SK-N-SH (cell line): ENCODE measurements at regions not wholly inside any gene's neighbourhood (a gene's known extent, or its start where the extent isn't known, plus 50 kb on each side); places are given as distances from the start of the nearest gene placed in this dataset.

ENCODE experiments used
- CTCF ChIA-PET: fragments of 300-600, 350-600 bp; formaldehyde crosslinking; extraction: SDS; loops from one replicate; lab custom pipeline; 2021; lab: Yijun Ruan, JAX
- POLR2A ChIA-PET: fragments of 350-600 bp; sonication (Branson Sonifier 250); formaldehyde crosslinking; extraction: SDS; loops from one replicate; lab custom pipeline; 2020; ENCODE audit warnings: antibody characterized with exemption, inconsistent platforms; lab: Yijun Ruan, JAX
- DNase-seq: peaks from one replicate; pipeline ENCODE4 v3.0.0; 2012
- H2AFZ ChIP-seq: fragments of 200-600 bp; sonication (generic); 2 replicates; pipeline ENCODE4 v1.8.1; 2016; ENCODE audit warnings: antibody characterized with exemption, mild to moderate bottlenecking, low read depth
- H3F3A ChIP-seq: fragments of 200-600 bp; sonication (generic); replicated peaks from 2 replicates; pipeline ENCODE3; 2016; ENCODE audit warnings: antibody characterized with exemption, mild to moderate bottlenecking; ENCODE audit not compliant: insufficient read depth
- H3K27ac ChIP-seq, 2 experiments: fragments of 200-500 bp in 1 of 2; fragments of 200-600 bp in 1 of 2; sonication (Bioruptor generic) in 1 of 2; sonication (generic), shearing (Covaris generic) in 1 of 2; 2 replicates each; pipeline versions ENCODE4 v1.5.1 to v1.6.1; 2014 to 2016; ENCODE audit warnings: low read depth in 2 of 2, inconsistent platforms in 1 of 2, low read length in 1 of 2, mild to moderate bottlenecking in 1 of 2, mixed read lengths in 1 of 2
- H3K27me3 ChIP-seq: fragments of 200-600 bp; sonication (generic), shearing (Covaris generic); 2 replicates; pipeline ENCODE4 v1.6.1; 2016; ENCODE audit warnings: mixed run types; ENCODE audit not compliant: insufficient read depth
- H3K36me3 ChIP-seq, 2 experiments: fragments of 200-500 bp in 1 of 2; fragments of 200-600 bp in 1 of 2; sonication (Bioruptor generic) in 1 of 2; sonication (generic) in 1 of 2; replicated peaks in 1 of 2; 2 replicates each; pipeline versions ENCODE3 to v1.5.1; 2014 to 2016; ENCODE audit warnings: low read length in 1 of 2, mild to moderate bottlenecking in 1 of 2; ENCODE audit not compliant: insufficient read depth in 2 of 2, control insufficient read depth in 1 of 2
- H3K4me1 ChIP-seq, 2 experiments: fragments of 200-500 bp in 1 of 2; fragments of 200-600 bp in 1 of 2; sonication (Bioruptor generic) in 1 of 2; sonication (generic), shearing (Covaris generic) in 1 of 2; 2 replicates each; pipeline versions ENCODE4 v1.5.1 to v1.6.1; 2014 to 2016; ENCODE audit warnings: low read depth in 1 of 2, low read length in 1 of 2, mixed run types in 1 of 2; ENCODE audit not compliant: insufficient read depth in 2 of 2, control insufficient read depth in 1 of 2
- H3K4me2 ChIP-seq: fragments of 200-600 bp; sonication (generic), shearing (Covaris generic); 2 replicates; pipeline ENCODE4 v1.6.1; 2017; ENCODE audit warnings: mixed run types
- H3K4me3 ChIP-seq, 2 experiments: fragments of 200-500 bp in 1 of 2; fragments of 200-600 bp in 1 of 2; sonication (Bioruptor generic) in 1 of 2; sonication (generic), shearing (Covaris generic) in 1 of 2; 2 replicates each; pipeline versions ENCODE4 v1.5.1 to v1.8.1; 2014 to 2016; ENCODE audit warnings: low read depth in 2 of 2, inconsistent platforms in 1 of 2, low read length in 1 of 2, mild to moderate bottlenecking in 1 of 2, mixed read lengths in 1 of 2, moderate library complexity in 1 of 2
- H3K79me2 ChIP-seq: fragments of 200-600 bp; sonication (generic); 2 replicates; pipeline ENCODE4 v1.8.1; 2017; ENCODE audit warnings: mild to moderate bottlenecking; ENCODE audit not compliant: insufficient read depth
- H3K9ac ChIP-seq: fragments of 200-600 bp; sonication (generic); 2 replicates; pipeline ENCODE4 v1.6.1; 2017; ENCODE audit warnings: mixed run types
- H3K9me2 ChIP-seq: fragments of 200-600 bp; sonication (generic); 2 replicates; pipeline ENCODE4 v1.6.1; 2017; ENCODE audit warnings: mixed run types
- H3K9me3 ChIP-seq: fragments of 200-600 bp; sonication (generic); 2 replicates; pipeline ENCODE4 v1.6.1; 2017; ENCODE audit warnings: mixed run types, mild to moderate bottlenecking, moderate library complexity
- H4K20me1 ChIP-seq: fragments of 200-600 bp; sonication (generic); 2 replicates; pipeline ENCODE4 v1.6.1; 2017; ENCODE audit warnings: mild to moderate bottlenecking, mixed run types; ENCODE audit not compliant: insufficient read depth
- ELF1 ChIP-seq: IDR thresholded peaks from 2 replicates; pipeline ENCODE4 v1.4.0; 2012
- EZH2phosphoT487 ChIP-seq: fragments of 200-600 bp; sonication (generic); IDR thresholded peaks from 2 replicates; pipeline ENCODE4 v1.6.1; 2017; ENCODE audit warnings: low read depth, mixed run types, mild to moderate bottlenecking, antibody characterized with exemption, moderate library complexity, borderline replicate concordance
- FOXM1 ChIP-seq: IDR thresholded peaks from 2 replicates; pipeline ENCODE4 v1.4.0; 2012; ENCODE audit warnings: low read depth, mild to moderate bottlenecking
- GATA2 ChIP-seq: sonication (generic); formaldehyde crosslinking; IDR thresholded peaks from 2 replicates; pipeline ENCODE4 v1.5.0; 2020; ENCODE audit warnings: mild to moderate bottlenecking, missing genetic modification reagents
- IRF3 ChIP-seq: fragments of 150-350 bp; IDR thresholded peaks from 2 replicates; pipeline ENCODE4 v1.6.1; 2016; ENCODE audit warnings: mild to moderate bottlenecking, low read depth, low read length
- MAX ChIP-seq: IDR thresholded peaks from 2 replicates; pipeline ENCODE4 v1.4.0; 2012; ENCODE audit warnings: low read depth
- MXI1 ChIP-seq: IDR thresholded peaks from 2 replicates; pipeline ENCODE4 v1.6.1; 2012; ENCODE audit warnings: mild to moderate bottlenecking, low read depth, low read length, improper control_type of control experiment
- PBX3 ChIP-seq: IDR thresholded peaks from 2 replicates; pipeline ENCODE4; 2012
- RAD21 ChIP-seq: IDR thresholded peaks from 2 replicates; pipeline ENCODE4 v1.6.1; 2012; ENCODE audit warnings: mild to moderate bottlenecking, low read length
- RCOR1 ChIP-seq: fragments of 150-350 bp; IDR thresholded peaks from 2 replicates; pipeline ENCODE4 v1.6.1; 2017; ENCODE audit warnings: antibody characterized with exemption, low read length
- REST ChIP-seq: IDR thresholded peaks from 2 replicates; pipeline ENCODE4 v1.6.1; 2012; ENCODE audit warnings: mild to moderate bottlenecking, low read depth, low read length, moderate library complexity
- SIN3A ChIP-seq: IDR thresholded peaks from 2 replicates; pipeline ENCODE4 v1.6.1; 2012; ENCODE audit warnings: low read depth, mild to moderate bottlenecking, low read length, moderate library complexity, borderline replicate concordance
- SMC3 ChIP-seq: IDR thresholded peaks from 2 replicates; pipeline ENCODE4 v1.6.1; 2012; ENCODE audit warnings: low read depth, low read length, improper control_type of control experiment
- TAF1 ChIP-seq: IDR thresholded peaks from 2 replicates; pipeline ENCODE4 v1.6.1; 2012; ENCODE audit warnings: low read depth, mild to moderate bottlenecking, low read length, moderate library complexity, borderline replicate concordance
- TEAD4 ChIP-seq: IDR thresholded peaks from 2 replicates; pipeline ENCODE4 v1.4.0; 2012; ENCODE audit warnings: mild to moderate bottlenecking, borderline replicate concordance; ENCODE audit not compliant: insufficient read depth
- YY1 ChIP-seq: IDR thresholded peaks from 2 replicates; pipeline ENCODE4 v1.4.0; 2012; ENCODE audit warnings: low read depth, mild to moderate bottlenecking
- ZBTB33 ChIP-seq: IDR thresholded peaks from 2 replicates; pipeline ENCODE4 v1.4.0; 2012; ENCODE audit warnings: low read depth, borderline replicate concordance
- WGBS: methylation state at CpG from one replicate; pipeline ENCODE4 v1.1.6; 2017; ENCODE audit warnings: low lambda C conversion rate; 5-methylcytosine and 5-hydroxymethylcytosine counted together

GRCh38 chr19:30667746-30668145 lies 295.6 kb downstream of the ZNF536 start:
- Histone ChIP-seq H3K4me1 (peaks cover 6 to 10% of the 10 kb centered on the region in 2 experiments; a peak in 3 of 4 replicates), H3K9me3 (no peaks in the 10 kb centered on the region), H3K27ac (no peak overlapping the region), H4K20me1 (no peaks in the 10 kb centered on the region), H3K4me2 (no peak overlapping the region), H3F3A (no peaks in the 10 kb centered on the region), H3K9me2 (no peaks in the 10 kb centered on the region), H3K4me3 (no peak overlapping the region), H2AFZ (no peak overlapping the region), H3K36me3 (no peaks in the 10 kb centered on the region), H3K27me3 (no peaks in the 10 kb centered on the region), H3K9ac (no peak overlapping the region), H3K79me2 (no peaks in the 10 kb centered on the region)
- CTCF ChIA-PET: interaction anchor here (0.8 to 6.2 kb wide), 15 partner anchors 7 to 1903 kb away, joined by 3 to 182 read pairs (median 6); no protein-coding TSS in a partner anchor
- no peak for TF ChIP-seq ZBTB33
- TF ChIP-seq SMC3: no peak
- no peak for TF ChIP-seq MAX
- TF ChIP-seq TAF1: no peak
- TF ChIP-seq RAD21: no peak
- no peak for TF ChIP-seq YY1
- no peak for TF ChIP-seq IRF3
- no peak for TF ChIP-seq REST
- POLR2A ChIA-PET: interaction anchor here (0.6 kb wide), 1 partner anchor 8 kb away, joined by 5 read pairs; no protein-coding TSS in a partner anchor
- no peak for DNase-seq
- 24% methylated on average over 3 of the region's 3 CpGs for WGBS

- Histone ChIP-seq H3K27ac (no peak overlapping the region), H3K4me3 (no peak overlapping the region), H3F3A (no peaks in the 10 kb centered on the region), H3K36me3 (no peaks in the 10 kb centered on the region), H3K4me1 (peaks cover 12% of the 10 kb centered on the region in 2 experiments; a peak in 3 of 4 replicates), H3K9me3 (no peaks in the 10 kb centered on the region), H2AFZ (no peak overlapping the region), H3K27me3 (no peaks in the 10 kb centered on the region), H3K4me2 (no peak overlapping the region), H4K20me1 (no peaks in the 10 kb centered on the region), H3K79me2 (no peaks in the 10 kb centered on the region), H3K9ac (no peak overlapping the region), H3K9me2 (no peaks in the 10 kb centered on the region)
- DNase-seq: no peak
- ChIA-PET CTCF (interaction anchor here (0.8 to 6.2 kb wide), 21 partner anchors 8 to 1903 kb away, joined by 3 to 182 read pairs (median 5); no protein-coding TSS in a partner anchor), POLR2A (interaction anchor here (0.6 kb wide), 2 partner anchors 8 to 1694 kb away, joined by 3 to 5 read pairs; no protein-coding TSS in a partner anchor)
- WGBS: 37% methylated on average over 5 of the region's 7 CpGs
- TF ChIP-seq GATA2 (CRISPR knock-in tag) (no peak), PBX3 (no peak), TEAD4 (no peak), FOXM1 (no peak), EZH2phosphoT487 (no peak), SIN3A (no peak), RCOR1 (no peak), YY1 (no peak), ELF1 (no peak), MXI1 (no peak)
Measured at GRCh38 chr19:30667227-30667626, 295.0 kb downstream of the ZNF536 start.
